ENCODE measurements at regions not wholly inside any gene's neighbourhood (a gene's known extent, or its start where the extent isn't known, plus 50 kb on each side); places are given as distances from the start of the nearest gene placed in this dataset.

DNA sequence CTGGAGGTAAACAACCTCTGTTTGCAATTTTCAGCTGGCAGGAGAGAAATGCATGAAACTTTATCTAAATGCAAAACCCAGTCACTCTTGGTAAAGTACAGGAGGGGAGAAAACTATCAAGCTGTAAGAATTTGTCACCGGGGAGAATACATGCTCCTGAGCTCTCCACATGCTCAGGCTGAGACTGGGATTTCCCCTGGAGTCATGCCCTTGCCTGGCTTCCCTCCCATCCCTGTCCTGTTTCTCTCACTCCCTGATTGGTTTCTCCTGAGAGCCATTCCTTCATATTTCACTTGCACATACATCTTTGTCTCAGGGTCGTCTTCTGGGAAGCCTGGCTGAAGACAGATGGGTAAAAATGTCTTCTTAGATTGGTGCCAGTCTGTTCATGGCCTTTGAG lies 52.9 kb upstream of the SPATS2L start:
- TF ChIP-seq, protein P1, sequence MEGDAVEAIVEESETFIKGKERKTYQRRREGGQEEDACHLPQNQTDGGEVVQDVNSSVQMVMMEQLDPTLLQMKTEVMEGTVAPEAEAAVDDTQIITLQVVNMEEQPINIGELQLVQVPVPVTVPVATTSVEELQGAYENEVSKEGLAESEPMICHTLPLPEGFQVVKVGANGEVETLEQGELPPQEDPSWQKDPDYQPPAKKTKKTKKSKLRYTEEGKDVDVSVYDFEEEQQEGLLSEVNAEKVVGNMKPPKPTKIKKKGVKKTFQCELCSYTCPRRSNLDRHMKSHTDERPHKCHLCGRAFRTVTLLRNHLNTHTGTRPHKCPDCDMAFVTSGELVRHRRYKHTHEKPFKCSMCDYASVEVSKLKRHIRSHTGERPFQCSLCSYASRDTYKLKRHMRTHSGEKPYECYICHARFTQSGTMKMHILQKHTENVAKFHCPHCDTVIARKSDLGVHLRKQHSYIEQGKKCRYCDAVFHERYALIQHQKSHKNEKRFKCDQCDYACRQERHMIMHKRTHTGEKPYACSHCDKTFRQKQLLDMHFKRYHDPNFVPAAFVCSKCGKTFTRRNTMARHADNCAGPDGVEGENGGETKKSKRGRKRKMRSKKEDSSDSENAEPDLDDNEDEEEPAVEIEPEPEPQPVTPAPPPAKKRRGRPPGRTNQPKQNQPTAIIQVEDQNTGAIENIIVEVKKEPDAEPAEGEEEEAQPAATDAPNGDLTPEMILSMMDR (IDR thresholded peaks at IDR 0.05): no peak
- TF ChIP-seq POLR2A (IDR thresholded peaks at IDR 0.05) (no peak), POLR2AphosphoS5 (IDR thresholded peaks at IDR 0.05) (no peak)
